ENCODE measurements at regions not wholly inside any gene's neighbourhood (a gene's known extent, or its start where the extent isn't known, plus 50 kb on each side); places are given as distances from the start of the nearest gene placed in this dataset.

- peak; percentile 65 for TF ChIP-seq CTCF (IDR thresholded peaks at IDR 0.05; ENCODE audit: low read depth, low read length)
- peak; percentile 11 for DNase-seq (ENCODE audit: extremely low read depth, low read depth)
These were observed 188.6 kb downstream of the FCRL5 start for GRCh38 chr1:157363660-157364140.

GRCh38 chr1:157360023-157360390 lies 192.3 kb downstream of the FCRL5 start:
- DNase-seq (ENCODE audit: extremely low read depth, low read depth), result no peak
- TF ChIP-seq CTCF (IDR thresholded peaks at IDR 0.05; ENCODE audit: low read depth, low read length), result no peak

- TF ChIP-seq CTCF (IDR thresholded peaks at IDR 0.05; ENCODE audit: low read depth, low read length), result no peak
- no peak for DNase-seq (ENCODE audit: extremely low read depth, low read depth)
These were observed 192.8 kb downstream of the FCRL5 start for GRCh38 chr1:157359314-157360022.

- no peak for TF ChIP-seq CTCF (IDR thresholded peaks at IDR 0.05; ENCODE audit: low read depth, low read length)
- DNase-seq (ENCODE audit: extremely low read depth, low read depth), result no peak
These were observed 195.2 kb downstream of the FCRL5 start for GRCh38 chr1:157357111-157357510.

GRCh38 chr1:157356601-157357000 lies 195.7 kb downstream of the FCRL5 start:
- DNase-seq (ENCODE audit: extremely low read depth, low read depth), result no peak
- no peak for TF ChIP-seq CTCF (IDR thresholded peaks at IDR 0.05; ENCODE audit: low read depth, low read length)

- DNase-seq (ENCODE audit: extremely low read depth, low read depth), result no peak
- TF ChIP-seq CTCF (IDR thresholded peaks at IDR 0.05; ENCODE audit: low read depth, low read length), result no peak
These were observed 198.8 kb downstream of the FCRL5 start for GRCh38 chr1:157353546-157353945.

- no peak for TF ChIP-seq CTCF (IDR thresholded peaks at IDR 0.05; ENCODE audit: low read depth, low read length)
- DNase-seq (ENCODE audit: extremely low read depth, low read depth), result no peak
These were observed 199.4 kb downstream of the FCRL5 start for GRCh38 chr1:157352817-157353408.
